ENCODE measurements at regions not wholly inside any gene's neighbourhood (a gene's known extent, or its start where the extent isn't known, plus 50 kb on each side); places are given as distances from the start of the nearest gene placed in this dataset.

DNA sequence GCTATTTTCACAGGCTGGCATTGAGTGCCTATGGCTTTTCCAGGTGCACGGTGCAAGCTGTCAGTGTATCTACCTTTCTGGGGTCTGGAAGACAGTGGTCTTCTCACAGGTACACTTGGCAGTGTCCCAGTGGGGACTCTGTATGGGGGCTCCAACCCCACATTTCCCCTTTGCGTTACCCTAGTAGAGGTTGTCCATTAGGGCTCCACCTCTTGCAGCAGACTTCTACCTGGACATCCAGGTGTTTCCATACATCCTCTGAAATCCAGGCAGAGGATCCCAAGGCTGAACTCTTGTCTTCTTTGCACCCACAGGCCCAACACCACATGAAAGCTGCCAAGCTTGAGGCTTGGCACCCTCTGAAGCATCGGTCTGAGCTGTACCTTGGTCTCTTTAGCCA lies 735.7 kb upstream of the INTU start:
- TF ChIP-seq, protein P1, sequence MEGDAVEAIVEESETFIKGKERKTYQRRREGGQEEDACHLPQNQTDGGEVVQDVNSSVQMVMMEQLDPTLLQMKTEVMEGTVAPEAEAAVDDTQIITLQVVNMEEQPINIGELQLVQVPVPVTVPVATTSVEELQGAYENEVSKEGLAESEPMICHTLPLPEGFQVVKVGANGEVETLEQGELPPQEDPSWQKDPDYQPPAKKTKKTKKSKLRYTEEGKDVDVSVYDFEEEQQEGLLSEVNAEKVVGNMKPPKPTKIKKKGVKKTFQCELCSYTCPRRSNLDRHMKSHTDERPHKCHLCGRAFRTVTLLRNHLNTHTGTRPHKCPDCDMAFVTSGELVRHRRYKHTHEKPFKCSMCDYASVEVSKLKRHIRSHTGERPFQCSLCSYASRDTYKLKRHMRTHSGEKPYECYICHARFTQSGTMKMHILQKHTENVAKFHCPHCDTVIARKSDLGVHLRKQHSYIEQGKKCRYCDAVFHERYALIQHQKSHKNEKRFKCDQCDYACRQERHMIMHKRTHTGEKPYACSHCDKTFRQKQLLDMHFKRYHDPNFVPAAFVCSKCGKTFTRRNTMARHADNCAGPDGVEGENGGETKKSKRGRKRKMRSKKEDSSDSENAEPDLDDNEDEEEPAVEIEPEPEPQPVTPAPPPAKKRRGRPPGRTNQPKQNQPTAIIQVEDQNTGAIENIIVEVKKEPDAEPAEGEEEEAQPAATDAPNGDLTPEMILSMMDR (IDR thresholded peaks at IDR 0.05; ENCODE audit: low read length): no peak
- TF ChIP-seq EZH2phosphoT487 (IDR thresholded peaks at IDR 0.05; ENCODE audit: low read length): no peak
